ENCODE measurements at regions not wholly inside any gene's neighbourhood (a gene's known extent, or its start where the extent isn't known, plus 50 kb on each side); places are given as distances from the start of the nearest gene placed in this dataset.

DNA sequence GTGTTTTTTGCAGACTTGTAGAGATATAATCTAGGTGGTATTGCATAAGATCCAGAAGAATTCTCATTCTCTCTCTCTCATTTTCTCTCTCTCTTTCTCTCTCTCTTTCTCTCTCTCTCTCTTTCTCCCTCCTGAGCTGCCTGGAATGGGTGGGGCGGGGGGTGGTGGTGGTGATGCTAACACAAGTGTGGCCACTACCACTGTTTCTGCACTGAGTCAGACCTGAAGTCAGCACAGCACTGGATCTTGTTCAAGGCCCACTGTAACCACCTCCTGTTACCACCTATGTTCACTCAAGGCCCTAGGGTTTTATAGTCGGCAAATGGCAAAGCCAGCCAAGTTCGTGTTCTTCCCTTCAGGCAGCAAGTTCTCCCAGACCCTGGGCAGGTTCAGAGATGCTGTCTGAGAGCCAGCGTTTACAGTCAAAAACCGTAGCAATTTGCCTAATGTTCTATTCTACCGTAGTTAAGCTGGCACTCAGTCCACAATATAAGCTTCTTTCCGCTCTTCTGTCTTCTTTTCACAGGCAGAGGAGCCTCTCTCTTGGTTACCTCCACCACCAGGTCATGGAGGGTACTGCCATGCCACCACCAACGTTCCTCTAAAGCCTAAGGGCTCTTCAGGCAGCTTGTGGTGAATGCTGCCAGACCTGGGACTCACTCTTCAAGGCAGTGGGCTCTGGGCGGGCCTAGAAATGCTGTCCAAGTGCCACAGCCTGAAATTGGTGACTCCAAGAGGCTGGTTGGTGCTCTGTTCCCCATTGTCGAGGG is 235.7 kb upstream of the PRR16 start:
- no peak for DNase-seq (ENCODE audit: low spot score)
- H3K9me3 Mint-ChIP-seq (ENCODE audit: unreplicated experiment), result no peaks in the 10 kb centered on the region
- TF ChIP-seq, protein P1, sequence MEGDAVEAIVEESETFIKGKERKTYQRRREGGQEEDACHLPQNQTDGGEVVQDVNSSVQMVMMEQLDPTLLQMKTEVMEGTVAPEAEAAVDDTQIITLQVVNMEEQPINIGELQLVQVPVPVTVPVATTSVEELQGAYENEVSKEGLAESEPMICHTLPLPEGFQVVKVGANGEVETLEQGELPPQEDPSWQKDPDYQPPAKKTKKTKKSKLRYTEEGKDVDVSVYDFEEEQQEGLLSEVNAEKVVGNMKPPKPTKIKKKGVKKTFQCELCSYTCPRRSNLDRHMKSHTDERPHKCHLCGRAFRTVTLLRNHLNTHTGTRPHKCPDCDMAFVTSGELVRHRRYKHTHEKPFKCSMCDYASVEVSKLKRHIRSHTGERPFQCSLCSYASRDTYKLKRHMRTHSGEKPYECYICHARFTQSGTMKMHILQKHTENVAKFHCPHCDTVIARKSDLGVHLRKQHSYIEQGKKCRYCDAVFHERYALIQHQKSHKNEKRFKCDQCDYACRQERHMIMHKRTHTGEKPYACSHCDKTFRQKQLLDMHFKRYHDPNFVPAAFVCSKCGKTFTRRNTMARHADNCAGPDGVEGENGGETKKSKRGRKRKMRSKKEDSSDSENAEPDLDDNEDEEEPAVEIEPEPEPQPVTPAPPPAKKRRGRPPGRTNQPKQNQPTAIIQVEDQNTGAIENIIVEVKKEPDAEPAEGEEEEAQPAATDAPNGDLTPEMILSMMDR (IDR thresholded peaks at IDR 0.05; ENCODE audit: unreplicated experiment), result no peak
- no peak overlapping the region for H3K4me3 Mint-ChIP-seq (ENCODE audit: unreplicated experiment)
- H3K4me1 Mint-ChIP-seq (ENCODE audit: unreplicated experiment), result no peaks in the 10 kb centered on the region
- no peak overlapping the region for H3K27ac Mint-ChIP-seq (ENCODE audit: unreplicated experiment)
- H3K27me3 Mint-ChIP-seq (ENCODE audit: unreplicated experiment), result no peaks in the 10 kb centered on the region
- H3K36me3 Mint-ChIP-seq (ENCODE audit: low read depth, unreplicated experiment), result no peaks in the 10 kb centered on the region

DNA sequence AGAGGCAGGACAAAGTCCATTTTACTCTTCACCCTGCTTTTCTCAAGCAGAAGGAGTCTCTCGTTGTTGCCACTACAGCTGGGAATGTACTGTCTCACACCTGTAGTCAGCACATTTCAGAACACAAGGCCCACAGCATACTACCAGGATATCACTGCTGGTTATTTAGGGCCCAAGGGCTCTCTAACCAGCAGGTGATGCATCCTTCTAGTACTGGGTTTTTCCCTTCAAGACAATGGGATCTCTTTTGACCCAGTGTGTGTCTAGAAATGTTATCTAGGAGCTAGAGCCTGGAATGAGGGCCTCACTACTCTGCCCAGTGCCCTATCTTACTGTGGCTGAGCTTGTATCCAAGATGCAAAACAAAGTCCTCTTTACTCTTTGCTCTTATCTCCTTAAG is 235.1 kb upstream of the PRR16 start:
- Mint-ChIP-seq H3K9me3 (ENCODE audit: unreplicated experiment) (no peaks in the 10 kb centered on the region), H3K4me3 (ENCODE audit: unreplicated experiment) (no peak overlapping the region), H3K36me3 (ENCODE audit: low read depth, unreplicated experiment) (no peaks in the 10 kb centered on the region), H3K27ac (ENCODE audit: unreplicated experiment) (no peak overlapping the region), H3K27me3 (ENCODE audit: unreplicated experiment) (no peaks in the 10 kb centered on the region), H3K4me1 (ENCODE audit: unreplicated experiment) (no peaks in the 10 kb centered on the region)
- no peak for DNase-seq (ENCODE audit: low spot score)
- TF ChIP-seq, protein P1 (IDR thresholded peaks at IDR 0.05; ENCODE audit: unreplicated experiment), result no peak

DNA sequence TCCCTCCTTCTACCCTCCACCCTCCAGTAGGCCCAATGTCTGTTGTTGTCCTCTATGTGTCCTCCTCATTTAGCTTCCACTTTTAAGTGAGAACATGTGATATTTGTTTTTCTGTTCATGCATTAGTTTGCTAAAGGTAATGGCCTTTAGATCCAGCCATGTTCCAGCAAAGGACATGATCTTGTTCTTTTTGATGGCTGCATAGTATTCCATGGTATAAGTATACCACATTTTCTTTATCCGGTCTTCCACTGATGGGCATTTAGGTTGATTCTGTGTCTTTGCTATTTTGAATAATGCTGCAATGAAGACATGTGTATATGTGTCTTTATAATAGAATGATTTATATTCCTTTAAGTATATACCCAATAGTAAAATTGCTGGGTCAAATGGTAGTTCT is 232.5 kb upstream of the PRR16 start:
- TF ChIP-seq, protein P1 (IDR thresholded peaks at IDR 0.05; ENCODE audit: unreplicated experiment), result no peak

DNA sequence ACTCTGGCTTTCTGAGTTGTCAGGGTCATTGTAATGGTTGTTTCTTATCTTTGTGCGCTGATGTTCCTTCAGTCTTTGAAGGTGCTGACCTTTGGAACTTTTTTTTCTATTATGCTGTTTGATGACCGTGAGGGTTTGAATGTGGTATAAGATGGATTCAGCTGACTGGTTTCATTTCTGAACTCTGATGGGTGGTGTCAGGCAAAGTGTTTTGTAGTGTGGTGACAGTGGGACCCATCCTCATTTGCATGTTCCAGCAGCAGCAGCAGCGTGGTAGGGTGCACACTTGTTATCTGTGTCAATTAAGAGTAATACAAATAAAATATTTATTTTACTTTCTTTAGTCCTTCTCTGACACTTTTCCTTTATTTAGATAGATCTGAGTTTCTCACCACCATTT is 227.7 kb upstream of the PRR16 start:
- H3K4me1 Mint-ChIP-seq (ENCODE audit: unreplicated experiment), result peaks cover 10% of the 10 kb centered on the region
- H3K27ac Mint-ChIP-seq (ENCODE audit: unreplicated experiment), result no peak overlapping the region
- TF ChIP-seq, protein P1 (IDR thresholded peaks at IDR 0.05; ENCODE audit: unreplicated experiment), result no peak
- no peaks in the 10 kb centered on the region for H3K9me3 Mint-ChIP-seq (ENCODE audit: unreplicated experiment)
- H3K4me3 Mint-ChIP-seq (ENCODE audit: unreplicated experiment), result no peak overlapping the region
- no peaks in the 10 kb centered on the region for H3K36me3 Mint-ChIP-seq (ENCODE audit: low read depth, unreplicated experiment)
- no peak for DNase-seq (ENCODE audit: low spot score)
- H3K27me3 Mint-ChIP-seq (ENCODE audit: unreplicated experiment), result no peaks in the 10 kb centered on the region

More for the DNA sequence above, 232.5 kb upstream of the PRR16 start:
- no peak for DNase-seq (ENCODE audit: low spot score)
- no peaks in the 10 kb centered on the region for H3K36me3 Mint-ChIP-seq (ENCODE audit: low read depth, unreplicated experiment)
- no peaks in the 10 kb centered on the region for H3K9me3 Mint-ChIP-seq (ENCODE audit: unreplicated experiment)
- no peak overlapping the region for H3K4me3 Mint-ChIP-seq (ENCODE audit: unreplicated experiment)
- no peaks in the 10 kb centered on the region for H3K27me3 Mint-ChIP-seq (ENCODE audit: unreplicated experiment)
- no peak overlapping the region for H3K27ac Mint-ChIP-seq (ENCODE audit: unreplicated experiment)
- H3K4me1 Mint-ChIP-seq (ENCODE audit: unreplicated experiment), result no peaks in the 10 kb centered on the region

DNA sequence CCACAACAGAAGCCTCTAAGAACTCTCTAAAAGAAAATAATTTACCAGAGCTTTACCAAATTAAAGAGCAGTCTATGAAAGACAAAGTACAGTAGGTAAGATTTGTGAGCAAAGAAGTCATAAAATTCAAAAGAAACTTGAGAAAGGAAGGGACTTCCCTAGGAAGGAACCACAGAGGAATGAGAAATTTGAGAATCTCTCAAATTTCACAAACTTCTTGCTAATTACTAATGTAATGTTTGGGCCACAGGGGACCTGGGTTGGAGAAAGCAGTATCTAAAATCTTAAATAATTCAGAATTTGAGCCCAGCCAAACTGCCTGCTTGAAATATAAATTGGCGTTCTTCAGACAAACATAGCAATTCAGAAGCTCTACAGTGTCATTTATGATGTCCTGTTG is 225.0 kb upstream of the PRR16 start:
- no peaks in the 10 kb centered on the region for H3K27me3 Mint-ChIP-seq (ENCODE audit: unreplicated experiment)
- TF ChIP-seq, protein P1 (IDR thresholded peaks at IDR 0.05; ENCODE audit: unreplicated experiment), result no peak
- H3K36me3 Mint-ChIP-seq (ENCODE audit: low read depth, unreplicated experiment), result no peaks in the 10 kb centered on the region
- peaks cover 10% of the 10 kb centered on the region for H3K4me1 Mint-ChIP-seq (ENCODE audit: unreplicated experiment)
- no peak overlapping the region for H3K4me3 Mint-ChIP-seq (ENCODE audit: unreplicated experiment)
- H3K27ac Mint-ChIP-seq (ENCODE audit: unreplicated experiment), result no peak overlapping the region
- no peaks in the 10 kb centered on the region for H3K9me3 Mint-ChIP-seq (ENCODE audit: unreplicated experiment)
- no peak for DNase-seq (ENCODE audit: low spot score)
